ENCODE measurements at regions not wholly inside any gene's neighbourhood (a gene's known extent, or its start where the extent isn't known, plus 50 kb on each side); places are given as distances from the start of the nearest gene placed in this dataset.

- no peaks in the 10 kb centered on the region for H3K79me2 ChIP-seq (ENCODE audit: control insufficient read depth, insufficient read depth, low read length)
- no peaks in the 10 kb centered on the region for H3K36me3 ChIP-seq (replicated peaks in 1 of 2; ENCODE audit: control extremely low read depth in 1 of 2, control insufficient read depth in 1 of 2, extremely low read depth in 1 of 2, insufficient read depth in 2 of 2, low read length in 1 of 2)
- WGBS (ENCODE audit: insufficient coverage) = 100% methylated on average over 1 of the region's 2 CpGs
- no peaks in the 10 kb centered on the region for H3K27me3 Mint-ChIP-seq
- H3K9me3 ChIP-seq (ENCODE audit: control extremely low read depth in 1 of 3, control insufficient read depth in 2 of 3, insufficient read depth in 1 of 3, low read length in 2 of 3) = peaks cover 0 to 11% (median 2%) of the 10 kb centered on the region in 3 donors
- H3K4me3 Mint-ChIP-seq = no peak overlapping the region
- no peaks in the 10 kb centered on the region for H3K4me1 Mint-ChIP-seq
- no peak overlapping the region for H3K27ac ChIP-seq (ENCODE audit: low read length in 2 of 2)
- no peak overlapping the region for H3K27ac Mint-ChIP-seq
- H4K20me1 ChIP-seq (ENCODE audit: control insufficient read depth, insufficient read depth, low read length, poor library complexity, severe bottlenecking) = no peaks in the 10 kb centered on the region
- no peak overlapping the region for H3K9ac ChIP-seq (ENCODE audit: low read length)
- H2AFZ ChIP-seq (ENCODE audit: insufficient read depth, low read depth, low read length, poor library complexity, severe bottlenecking) = no peak overlapping the region
- no peaks in the 10 kb centered on the region for H3K4me1 ChIP-seq (ENCODE audit: control insufficient read depth in 2 of 2, insufficient read depth in 2 of 2, low read length in 2 of 2)
- no peaks in the 10 kb centered on the region for H3K9me3 Mint-ChIP-seq (ENCODE audit: insufficient read depth)
- TF ChIP-seq EZH2 (IDR thresholded peaks at IDR 0.05; ENCODE audit: borderline replicate concordance, insufficient read depth, low read depth, low read length, poor library complexity, severe bottlenecking) (no peak), CTCF (IDR thresholded peaks at IDR 0.05) (no peak)
- H3K4me3 ChIP-seq (ENCODE audit: control extremely low read depth in 1 of 5, extremely low read depth in 1 of 5, insufficient read depth in 1 of 5, low read depth in 2 of 5, low read length in 4 of 5) = no peak overlapping the region
- POLR2A ChIA-PET = no interaction called here
- no peak for ATAC-seq (ENCODE audit: low read depth)
- H3K4me2 ChIP-seq (replicated peaks; ENCODE audit: low read depth, low read length, poor library complexity, severe bottlenecking) = no peak overlapping the region
- intact Hi-C loops (cut with micrococcal nuclease) = no loop called here
- no peaks in the 10 kb centered on the region for H3K27me3 ChIP-seq (replicated peaks in 1 of 4; ENCODE audit: control extremely low read depth in 1 of 4, control insufficient read depth in 3 of 4, insufficient read depth in 4 of 4, low read length in 3 of 4)
- CTCF ChIA-PET = no interaction called here
- DNase-seq = no peak
Measured at GRCh38 chr21:25133939-25134338, 473.3 kb downstream of the MRPL39 start.

- Mint-ChIP-seq H3K27me3 (no peaks in the 10 kb centered on the region), H3K4me3 (no peak overlapping the region), H3K27ac (no peak overlapping the region), H3K4me1 (peaks cover 2% of the 10 kb centered on the region), H3K9me3 (ENCODE audit: insufficient read depth) (no peaks in the 10 kb centered on the region)
- DNase-seq (no peak), ATAC-seq (ENCODE audit: low read depth) (no peak)
- no peaks in the 10 kb centered on the region for H3K36me3 ChIP-seq (replicated peaks in 1 of 2; ENCODE audit: control extremely low read depth in 1 of 2, control insufficient read depth in 1 of 2, extremely low read depth in 1 of 2, insufficient read depth in 2 of 2, low read length in 1 of 2)
- TF ChIP-seq EZH2 (IDR thresholded peaks at IDR 0.05; ENCODE audit: borderline replicate concordance, insufficient read depth, low read depth, low read length, poor library complexity, severe bottlenecking) (no peak), CTCF (IDR thresholded peaks at IDR 0.05) (no peak)
- peaks cover 0 to 2% (median 0%) of the 10 kb centered on the region in 3 donors for H3K9me3 ChIP-seq (ENCODE audit: control extremely low read depth in 1 of 3, control insufficient read depth in 2 of 3, insufficient read depth in 1 of 3, low read length in 2 of 3)
- H3K27me3 ChIP-seq (replicated peaks in 1 of 4; ENCODE audit: control extremely low read depth in 1 of 4, control insufficient read depth in 3 of 4, insufficient read depth in 4 of 4, low read length in 3 of 4) = no peaks in the 10 kb centered on the region
- H2AFZ ChIP-seq (ENCODE audit: insufficient read depth, low read depth, low read length, poor library complexity, severe bottlenecking) = no peak overlapping the region
- CTCF ChIA-PET = no interaction called here
- intact Hi-C loops (cut with micrococcal nuclease) = no loop called here
- H3K4me2 ChIP-seq (replicated peaks; ENCODE audit: low read depth, low read length, poor library complexity, severe bottlenecking) = no peak overlapping the region
- no peaks in the 10 kb centered on the region for H3K4me1 ChIP-seq (ENCODE audit: control insufficient read depth in 2 of 2, insufficient read depth in 2 of 2, low read length in 2 of 2)
- H3K27ac ChIP-seq (ENCODE audit: low read length in 2 of 2) = no peak overlapping the region
- no peaks in the 10 kb centered on the region for H4K20me1 ChIP-seq (ENCODE audit: control insufficient read depth, insufficient read depth, low read length, poor library complexity, severe bottlenecking)
- no peak overlapping the region for H3K9ac ChIP-seq (ENCODE audit: low read length)
- no peaks in the 10 kb centered on the region for H3K79me2 ChIP-seq (ENCODE audit: control insufficient read depth, insufficient read depth, low read length)
- POLR2A ChIA-PET = no interaction called here
- 100% methylated on average over 1 of the region's 1 CpG for WGBS (ENCODE audit: insufficient coverage)
- no peak overlapping the region for H3K4me3 ChIP-seq (ENCODE audit: control extremely low read depth in 1 of 5, extremely low read depth in 1 of 5, insufficient read depth in 1 of 5, low read depth in 2 of 5, low read length in 4 of 5)
Measured at GRCh38 chr21:25127811-25128210, 479.5 kb downstream of the MRPL39 start.

All from B cell (primary cell).